ENCODE measurements at regions not wholly inside any gene's neighbourhood (a gene's known extent, or its start where the extent isn't known, plus 50 kb on each side); places are given as distances from the start of the nearest gene placed in this dataset.

DNA sequence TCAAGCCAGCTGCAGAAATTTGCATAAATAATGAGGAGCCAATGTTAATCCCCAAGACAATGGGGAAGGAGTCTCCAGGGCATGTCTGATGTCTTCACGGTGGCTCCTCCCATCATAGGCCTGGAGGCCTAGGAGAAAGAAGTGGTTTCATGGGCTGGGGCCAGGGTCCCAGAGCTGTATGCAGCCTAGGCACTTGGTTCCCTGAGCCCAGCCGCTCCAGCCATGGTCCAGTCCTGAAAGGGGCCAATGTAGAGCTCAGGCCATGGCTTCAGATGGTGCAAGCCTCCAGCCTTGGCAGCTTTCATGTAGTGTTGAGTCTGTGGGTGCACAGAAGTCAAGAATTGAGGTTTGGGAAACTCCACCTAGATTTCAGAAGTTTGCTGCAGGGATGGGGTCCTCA is 628.2 kb upstream of the GRIA3 start:
- no peak for TF ChIP-seq EZH2 (IDR thresholded peaks at IDR 0.05; ENCODE audit: low read length)
- TF ChIP-seq, protein P1, sequence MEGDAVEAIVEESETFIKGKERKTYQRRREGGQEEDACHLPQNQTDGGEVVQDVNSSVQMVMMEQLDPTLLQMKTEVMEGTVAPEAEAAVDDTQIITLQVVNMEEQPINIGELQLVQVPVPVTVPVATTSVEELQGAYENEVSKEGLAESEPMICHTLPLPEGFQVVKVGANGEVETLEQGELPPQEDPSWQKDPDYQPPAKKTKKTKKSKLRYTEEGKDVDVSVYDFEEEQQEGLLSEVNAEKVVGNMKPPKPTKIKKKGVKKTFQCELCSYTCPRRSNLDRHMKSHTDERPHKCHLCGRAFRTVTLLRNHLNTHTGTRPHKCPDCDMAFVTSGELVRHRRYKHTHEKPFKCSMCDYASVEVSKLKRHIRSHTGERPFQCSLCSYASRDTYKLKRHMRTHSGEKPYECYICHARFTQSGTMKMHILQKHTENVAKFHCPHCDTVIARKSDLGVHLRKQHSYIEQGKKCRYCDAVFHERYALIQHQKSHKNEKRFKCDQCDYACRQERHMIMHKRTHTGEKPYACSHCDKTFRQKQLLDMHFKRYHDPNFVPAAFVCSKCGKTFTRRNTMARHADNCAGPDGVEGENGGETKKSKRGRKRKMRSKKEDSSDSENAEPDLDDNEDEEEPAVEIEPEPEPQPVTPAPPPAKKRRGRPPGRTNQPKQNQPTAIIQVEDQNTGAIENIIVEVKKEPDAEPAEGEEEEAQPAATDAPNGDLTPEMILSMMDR (optimal IDR thresholded peaks at IDR 0.05 in 1 of 3, IDR thresholded peaks at IDR 0.05 in 1 of 3, conservative IDR thresholded peaks at IDR 0.05 in 1 of 3; ENCODE audit: extremely low read depth in 1 of 3, insufficient read depth in 2 of 3, low read length in 3 of 3), result no peak

Data from keratinocyte (primary cell).